ENCODE measurements at regions not wholly inside any gene's neighbourhood (a gene's known extent, or its start where the extent isn't known, plus 50 kb on each side); places are given as distances from the start of the nearest gene placed in this dataset.
"Not testable (repeated sequence)": the region's sequence is repeated elsewhere in the genome, so short reads cannot be mapped to it uniquely, and the experiment has no call there.

GRCh38 chr4:57875829-57876392, 765.7 kb upstream of the IGFBP7 start:
- DNase-seq (ENCODE audit: low read depth): no peak

- no peak for DNase-seq (ENCODE audit: low read depth)
Observed at GRCh38 chr4:57866468-57867171, 756.4 kb upstream of the IGFBP7 start.

- no peak for DNase-seq (ENCODE audit: low read depth)
Observed at GRCh38 chr4:57865264-57865663, 755.1 kb upstream of the IGFBP7 start.

GRCh38 chr4:57854748-57855147, 744.6 kb upstream of the IGFBP7 start:
- DNase-seq (ENCODE audit: low read depth): no peak

- DNase-seq (ENCODE audit: low read depth): no peak
Observed at GRCh38 chr4:57850141-57850540, 740.0 kb upstream of the IGFBP7 start.

GRCh38 chr4:57832083-57832482, 721.9 kb upstream of the IGFBP7 start:
- DNase-seq (ENCODE audit: low read depth): no peak

- no peak for DNase-seq (ENCODE audit: low read depth)
Observed at GRCh38 chr4:57789666-57790065, 679.5 kb upstream of the IGFBP7 start.

GRCh38 chr4:57777876-57778275, 667.7 kb upstream of the IGFBP7 start:
- DNase-seq (ENCODE audit: low read depth): no peak

- DNase-seq (ENCODE audit: low read depth): no peak
Observed at GRCh38 chr4:57774681-57775080, 664.5 kb upstream of the IGFBP7 start.

GRCh38 chr4:57774171-57774570, 664.0 kb upstream of the IGFBP7 start:
- no peak for DNase-seq (ENCODE audit: low read depth)

- DNase-seq (ENCODE audit: low read depth): no peak
Observed at GRCh38 chr4:57766341-57766740, 656.2 kb upstream of the IGFBP7 start.

- no peak for DNase-seq (ENCODE audit: low read depth)
Observed at GRCh38 chr4:57764856-57765255, 654.7 kb upstream of the IGFBP7 start.

- DNase-seq (ENCODE audit: low read depth): no peak
Observed at GRCh38 chr4:57763070-57763469, 652.9 kb upstream of the IGFBP7 start.

- no peak for DNase-seq (ENCODE audit: low read depth)
Observed at GRCh38 chr4:57740625-57741190, 630.5 kb upstream of the IGFBP7 start.

- DNase-seq (ENCODE audit: low read depth): no peak
Observed at GRCh38 chr4:57736781-57737180, 626.6 kb upstream of the IGFBP7 start.

- no peak for DNase-seq (ENCODE audit: low read depth)
Observed at GRCh38 chr4:57734104-57734670, 624.0 kb upstream of the IGFBP7 start.

- not testable (repeated sequence) for DNase-seq (ENCODE audit: low read depth)
Observed at GRCh38 chr4:57729775-57730570, 619.8 kb upstream of the IGFBP7 start.

- no peak for DNase-seq (ENCODE audit: low read depth)
Observed at GRCh38 chr4:57726154-57726553, 616.0 kb upstream of the IGFBP7 start.

- DNase-seq (ENCODE audit: low read depth): no peak
Observed at GRCh38 chr4:57719456-57719855, 609.3 kb upstream of the IGFBP7 start.

GRCh38 chr4:57714313-57714712, 604.1 kb upstream of the IGFBP7 start:
- DNase-seq (ENCODE audit: low read depth): not testable (repeated sequence)

- no peak for DNase-seq (ENCODE audit: low read depth)
Observed at GRCh38 chr4:57710053-57710452, 599.9 kb upstream of the IGFBP7 start.

GRCh38 chr4:57691370-57691769, 581.2 kb upstream of the IGFBP7 start:
- no peak for DNase-seq (ENCODE audit: low read depth)
